Mononuclear cell (primary cell): ENCODE measurements at regions not wholly inside any gene's neighbourhood (a gene's known extent, or its start where the extent isn't known, plus 50 kb on each side); places are given as distances from the start of the nearest gene placed in this dataset.
"Not testable (repeated sequence)": the region's sequence is repeated elsewhere in the genome, so short reads cannot be mapped to it uniquely, and the experiment has no call there.

Experiments used
- H3K27me3 ChIP-seq: 2 replicates; pipeline ENCODE4 v1.6.0; 2011; ENCODE audit warnings: low read length, control low read depth; ENCODE audit not compliant: insufficient read depth
- H3K4me1 ChIP-seq: 2 replicates; pipeline ENCODE4 v1.5.1; 2011; ENCODE audit warnings: mild to moderate bottlenecking, low read length, control low read depth; ENCODE audit not compliant: insufficient read depth
- H3K4me3 ChIP-seq: 2 replicates; pipeline ENCODE4 v1.5.1; 2011; ENCODE audit warnings: mild to moderate bottlenecking, low read length, moderate library complexity
- H3K9me3 ChIP-seq: 2 replicates; pipeline ENCODE4 v1.5.1; 2011; ENCODE audit warnings: low read depth, mild to moderate bottlenecking, control low read depth, low read length

DNA sequence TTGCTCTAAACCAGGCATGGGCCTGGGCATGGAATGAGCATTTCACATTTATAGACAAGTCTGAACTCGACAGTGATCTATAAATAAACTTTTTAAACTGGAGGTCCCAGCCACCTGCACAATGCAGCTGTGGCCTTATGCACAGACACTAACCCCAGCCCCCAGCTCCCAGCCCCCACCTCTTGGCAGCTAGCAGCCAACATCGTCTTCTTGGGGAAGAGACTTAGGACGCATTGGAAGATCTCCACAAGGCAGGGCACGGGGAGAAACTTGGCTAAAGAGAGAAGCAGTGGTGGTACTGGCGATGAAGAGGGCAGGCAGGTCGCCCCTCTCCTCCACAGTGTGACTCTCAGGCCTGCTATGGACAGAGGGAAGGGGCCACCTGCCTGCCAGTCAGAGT is 213.2 kb downstream of the ANAPC1 start:
- no peak overlapping the region for H3K4me3 ChIP-seq
- H3K27me3 ChIP-seq: no peaks in the 10 kb centered on the region
- H3K9me3 ChIP-seq: no peaks in the 10 kb centered on the region
- peaks cover 36% of the 10 kb centered on the region for H3K4me1 ChIP-seq

DNA sequence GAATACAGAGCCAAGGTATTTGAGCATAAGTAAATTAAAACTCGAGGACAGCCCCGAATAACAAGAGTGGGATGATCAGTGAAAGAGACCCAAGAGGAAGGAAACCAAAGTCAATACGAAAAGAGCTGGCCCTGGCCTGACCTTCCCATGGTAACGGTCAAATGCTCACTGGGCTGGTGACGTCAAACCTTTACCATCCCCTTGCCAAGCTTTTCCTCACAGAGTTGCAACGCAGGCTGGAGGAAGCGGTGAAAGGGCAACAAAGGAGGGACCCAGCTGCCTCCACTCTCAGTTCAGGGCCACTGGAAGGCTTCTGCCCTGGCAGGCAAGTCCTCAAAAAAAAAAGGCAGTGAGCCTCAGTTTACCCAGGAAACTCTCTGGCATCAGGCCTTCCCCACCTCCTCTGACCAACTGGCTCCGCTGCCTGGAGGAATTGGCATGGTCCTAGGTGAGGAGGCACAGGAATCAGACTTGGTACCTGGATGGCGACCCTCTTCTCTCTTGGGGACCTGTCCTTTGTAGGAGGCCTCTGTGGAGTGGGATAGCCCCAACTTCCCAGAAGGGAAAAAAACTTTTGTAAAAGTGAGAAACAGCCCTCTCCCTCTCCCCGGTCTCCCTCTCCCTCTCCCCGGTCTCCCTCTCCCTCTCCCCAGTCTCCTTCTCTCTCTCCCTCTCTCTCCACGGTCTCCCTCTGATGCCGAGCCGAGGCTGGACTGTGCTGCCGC is 212.4 kb downstream of the ANAPC1 start:
- Histone ChIP-seq H3K9me3 (no peaks in the 10 kb centered on the region), H3K27me3 (no peaks in the 10 kb centered on the region), H3K4me1 (peaks cover 40% of the 10 kb centered on the region), H3K4me3 (no peak overlapping the region)

DNA sequence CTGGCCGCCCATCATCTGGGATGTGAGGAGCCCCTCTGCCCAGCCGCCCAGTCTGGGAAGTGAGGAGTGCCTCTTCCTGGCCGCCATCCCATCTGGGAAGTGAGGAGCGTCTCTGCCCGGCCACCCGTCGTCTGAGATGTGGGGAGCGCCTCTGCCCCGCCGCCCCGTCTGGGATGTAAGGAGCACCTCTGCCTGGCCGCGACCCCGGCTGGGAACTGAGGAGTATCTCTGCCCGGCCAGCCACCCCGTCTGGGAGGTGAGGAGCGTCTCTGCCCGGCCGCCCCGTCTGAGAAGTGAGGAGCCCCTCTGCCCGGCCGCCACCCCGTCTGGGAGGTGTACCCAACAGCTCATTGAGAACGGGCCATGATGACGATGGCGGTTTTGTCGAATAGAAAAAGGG is 211.4 kb downstream of the ANAPC1 start:
- H3K4me1 ChIP-seq: peaks cover 44% of the 10 kb centered on the region
- H3K9me3 ChIP-seq, H3K27me3 ChIP-seq, H3K4me3 ChIP-seq: not testable (repeated sequence)

DNA sequence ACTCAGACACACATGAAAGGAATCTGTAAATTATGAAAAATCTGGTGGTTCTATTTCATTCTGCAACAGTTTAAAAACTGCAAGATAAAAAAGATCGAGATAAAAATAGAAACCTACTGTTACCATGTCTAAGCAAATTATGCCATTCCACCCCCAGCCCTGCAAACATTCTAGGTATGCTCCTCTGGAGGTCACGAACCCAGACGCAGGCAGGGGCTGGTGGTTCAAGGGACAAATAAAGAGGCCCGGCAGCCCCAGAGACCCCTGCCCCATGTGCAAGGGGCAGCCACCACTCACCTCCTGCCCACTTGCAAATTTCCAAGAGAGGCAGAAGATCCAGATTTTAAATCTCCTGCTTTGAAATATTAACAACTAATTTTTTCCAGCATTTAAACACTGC is 210.5 kb downstream of the ANAPC1 start:
- peaks cover 52% of the 10 kb centered on the region for H3K4me1 ChIP-seq
- H3K9me3 ChIP-seq: no peaks in the 10 kb centered on the region
- no peak overlapping the region for H3K4me3 ChIP-seq
- H3K27me3 ChIP-seq: no peaks in the 10 kb centered on the region

DNA sequence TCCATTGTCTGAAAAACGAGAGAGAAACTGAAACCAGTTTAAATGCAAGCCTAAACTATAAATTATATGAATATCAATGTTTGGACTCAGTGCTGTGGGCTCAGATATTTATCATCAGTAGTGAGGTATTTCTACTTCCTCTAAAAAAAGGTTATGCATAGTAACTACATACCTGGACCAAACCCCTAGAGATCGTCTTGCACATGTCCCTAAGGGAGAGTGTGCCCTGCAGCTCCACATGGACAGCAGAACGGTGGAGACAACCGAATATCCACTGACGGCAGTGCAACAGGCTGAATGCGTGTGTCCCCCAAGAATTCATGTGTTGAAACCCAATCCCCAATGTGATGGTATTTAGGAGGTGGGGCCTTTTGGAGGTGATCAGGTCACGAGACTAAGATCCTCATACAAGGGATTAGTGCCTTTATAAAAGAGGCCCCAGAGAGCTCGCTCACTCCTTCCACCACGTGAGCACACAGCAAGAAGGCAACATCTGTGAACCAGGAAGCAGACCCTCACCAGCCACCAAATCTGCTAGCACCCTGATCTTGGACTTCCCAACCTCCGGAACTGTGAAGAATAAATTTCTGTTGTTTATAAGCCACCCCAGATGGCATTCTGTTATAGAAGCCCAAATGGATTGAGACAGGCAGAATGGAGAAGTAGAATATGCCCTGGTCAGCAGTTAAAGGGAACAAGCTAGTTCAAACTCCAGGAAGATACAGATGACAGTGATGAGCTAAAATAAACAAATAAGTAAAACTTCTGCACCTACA is 208.4 kb downstream of the ANAPC1 start:
- Histone ChIP-seq H3K4me1 (peaks cover 57% of the 10 kb centered on the region), H3K4me3 (no peak overlapping the region), H3K9me3 (no peaks in the 10 kb centered on the region), H3K27me3 (no peaks in the 10 kb centered on the region)

DNA sequence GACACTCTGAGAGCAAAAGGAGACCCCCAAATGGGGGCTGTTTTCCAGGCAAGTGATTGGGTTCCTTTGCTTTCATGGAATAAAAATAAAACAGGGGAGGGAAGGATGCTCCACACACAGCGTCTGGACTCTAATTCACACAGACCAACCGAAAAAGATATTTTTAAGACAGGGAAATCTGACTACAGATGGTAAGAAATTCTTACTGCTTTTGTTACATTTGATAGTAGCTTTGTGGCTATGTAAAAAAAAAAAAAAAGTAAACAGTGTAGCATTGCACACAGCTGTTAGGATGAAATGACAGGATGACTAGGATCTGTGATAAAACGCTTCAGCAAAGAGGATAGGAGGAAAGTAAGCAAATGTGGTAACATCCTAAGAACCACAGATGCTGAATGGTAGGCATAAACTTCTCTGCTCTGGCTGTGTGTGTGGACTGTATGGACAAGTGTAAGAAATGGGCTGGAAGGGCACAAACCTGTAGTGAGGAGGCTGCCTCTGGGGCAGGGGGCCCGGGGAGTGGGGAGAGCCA is 207.6 kb downstream of the ANAPC1 start:
- peaks cover 50% of the 10 kb centered on the region for H3K4me1 ChIP-seq
- H3K4me3 ChIP-seq: no peak overlapping the region
- H3K9me3 ChIP-seq: no peaks in the 10 kb centered on the region
- no peaks in the 10 kb centered on the region for H3K27me3 ChIP-seq

DNA sequence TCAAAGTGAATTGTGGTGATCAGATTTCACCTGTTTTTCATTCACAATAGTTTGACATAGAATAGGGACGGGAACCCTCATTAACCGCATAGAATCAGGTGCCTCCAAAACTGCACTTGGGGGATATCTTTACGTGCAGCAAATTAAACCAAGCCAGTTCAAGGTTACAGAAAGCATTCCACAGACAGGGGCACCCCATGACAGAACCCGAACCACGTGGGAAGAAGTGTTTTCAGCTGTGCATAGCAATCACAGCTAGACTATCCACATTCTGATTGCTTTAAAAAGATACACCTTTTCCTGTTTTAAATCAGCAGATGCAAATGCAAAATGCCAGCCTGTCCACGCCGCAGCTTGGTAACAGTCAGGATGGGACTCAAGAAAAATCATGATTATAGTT is 205.8 kb downstream of the ANAPC1 start:
- no peak overlapping the region for H3K4me3 ChIP-seq
- peaks cover 44% of the 10 kb centered on the region for H3K4me1 ChIP-seq
- H3K9me3 ChIP-seq: no peaks in the 10 kb centered on the region
- no peaks in the 10 kb centered on the region for H3K27me3 ChIP-seq

DNA sequence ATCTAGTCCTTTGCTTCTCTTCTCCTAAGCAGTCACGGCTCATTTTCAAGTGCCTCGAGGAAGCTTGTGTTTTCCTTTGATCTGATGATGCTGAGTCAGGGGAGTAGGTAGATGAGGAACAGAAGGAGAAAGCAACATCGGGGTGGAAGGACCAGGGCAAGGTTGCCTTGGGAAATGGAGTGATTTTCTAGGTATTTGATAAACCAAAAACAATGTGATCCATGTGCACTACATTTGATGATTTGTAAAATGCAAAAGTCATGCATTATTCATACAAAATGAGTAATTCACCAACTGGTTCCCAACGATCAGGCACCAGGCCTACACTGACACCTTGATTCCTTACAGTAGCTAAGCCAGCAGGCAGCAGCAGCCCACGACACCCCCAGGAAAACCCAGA is 205.3 kb downstream of the ANAPC1 start:
- Histone ChIP-seq H3K27me3 (no peaks in the 10 kb centered on the region), H3K4me3 (no peak overlapping the region), H3K4me1 (peaks cover 44% of the 10 kb centered on the region), H3K9me3 (no peaks in the 10 kb centered on the region)

DNA sequence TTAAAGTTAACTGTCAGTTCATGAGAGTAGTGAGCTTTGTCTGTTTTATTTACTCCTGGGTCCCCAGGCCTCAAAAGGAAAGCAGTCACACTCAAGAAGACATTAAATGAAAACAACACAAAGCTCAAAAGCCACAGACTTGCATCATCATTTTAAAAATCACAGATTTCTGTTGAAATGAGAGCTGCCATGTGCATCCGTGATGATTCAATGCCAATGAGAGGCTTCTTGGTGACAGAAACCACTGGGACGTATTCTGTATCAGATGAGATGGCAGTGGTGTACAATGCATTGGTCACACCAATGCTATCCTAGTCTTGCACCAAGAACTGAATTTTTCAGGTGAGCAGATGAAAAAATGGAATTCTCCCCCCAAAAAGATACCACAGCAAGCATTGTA is 204.8 kb downstream of the ANAPC1 start:
- H3K27me3 ChIP-seq: no peaks in the 10 kb centered on the region
- H3K4me1 ChIP-seq: peaks cover 44% of the 10 kb centered on the region
- H3K4me3 ChIP-seq: no peak overlapping the region
- H3K9me3 ChIP-seq: no peaks in the 10 kb centered on the region

DNA sequence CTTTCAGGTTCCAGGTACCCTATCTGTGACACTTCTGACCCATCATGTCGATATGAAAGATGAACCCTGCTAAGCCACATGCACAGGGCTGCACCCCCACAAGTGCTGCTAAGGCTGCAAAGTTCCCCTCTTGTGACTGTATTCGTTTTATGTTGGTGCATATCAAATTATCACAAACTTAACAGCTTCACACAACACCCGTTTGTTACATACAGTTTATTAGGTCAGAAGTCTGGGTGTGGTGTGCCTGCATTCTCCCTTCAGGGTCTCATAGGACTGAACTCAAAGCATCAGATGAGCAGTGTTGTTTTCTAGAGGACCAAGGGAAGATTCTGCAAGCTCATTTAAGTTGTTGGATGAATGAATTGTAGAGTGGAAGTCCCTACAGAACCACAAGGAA is 199.4 kb downstream of the ANAPC1 start:
- Histone ChIP-seq H3K27me3 (no peaks in the 10 kb centered on the region), H3K9me3 (no peaks in the 10 kb centered on the region)

DNA sequence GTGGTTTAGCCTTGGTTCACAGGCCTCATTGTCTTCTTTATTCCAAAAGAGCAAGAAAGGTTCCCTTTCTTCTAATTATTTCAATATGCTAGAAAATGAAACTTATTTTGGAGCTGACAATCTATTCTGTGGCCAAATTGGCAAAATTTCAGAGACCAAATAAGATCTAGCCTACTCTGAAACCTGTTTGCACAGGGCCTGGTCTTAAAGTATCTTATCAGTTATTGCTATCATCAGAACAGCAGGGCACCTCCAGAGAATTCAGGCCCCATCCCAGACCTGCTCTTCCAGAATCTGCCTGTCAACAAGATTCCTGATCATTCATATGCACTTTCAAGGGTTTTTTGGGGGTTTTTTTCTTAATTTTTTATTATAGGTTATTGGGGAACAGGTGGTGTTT is 198.7 kb downstream of the ANAPC1 start:
- Histone ChIP-seq H3K4me3 (no peak overlapping the region), H3K9me3 (no peaks in the 10 kb centered on the region), H3K4me1 (no peaks in the 10 kb centered on the region), H3K27me3 (no peaks in the 10 kb centered on the region)

More for the DNA sequence above, 199.4 kb downstream of the ANAPC1 start:
- H3K4me3 ChIP-seq: no peak overlapping the region
- H3K4me1 ChIP-seq: peaks cover 5% of the 10 kb centered on the region

DNA sequence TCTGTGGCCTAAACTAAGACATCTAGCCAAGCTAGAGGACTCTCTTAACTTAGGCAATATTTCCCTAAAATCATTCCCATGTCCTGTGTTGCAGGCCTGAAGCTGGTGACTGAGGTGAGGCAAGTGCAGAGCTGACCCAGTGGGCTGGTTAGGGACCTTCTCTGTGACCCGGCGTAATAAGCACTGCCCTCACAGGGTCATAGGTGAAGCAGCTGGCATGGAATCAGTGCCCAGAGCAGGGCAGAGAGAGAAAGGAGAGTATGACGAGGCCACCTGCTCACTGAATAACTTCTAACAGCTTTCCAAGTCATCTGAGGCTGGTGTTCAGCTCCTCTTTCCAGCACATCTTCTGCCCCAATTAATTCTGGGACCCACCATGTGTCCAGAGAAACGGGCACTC is 197.0 kb downstream of the ANAPC1 start:
- Histone ChIP-seq H3K4me3 (no peak overlapping the region), H3K27me3 (no peaks in the 10 kb centered on the region), H3K4me1 (no peaks in the 10 kb centered on the region), H3K9me3 (no peaks in the 10 kb centered on the region)

DNA sequence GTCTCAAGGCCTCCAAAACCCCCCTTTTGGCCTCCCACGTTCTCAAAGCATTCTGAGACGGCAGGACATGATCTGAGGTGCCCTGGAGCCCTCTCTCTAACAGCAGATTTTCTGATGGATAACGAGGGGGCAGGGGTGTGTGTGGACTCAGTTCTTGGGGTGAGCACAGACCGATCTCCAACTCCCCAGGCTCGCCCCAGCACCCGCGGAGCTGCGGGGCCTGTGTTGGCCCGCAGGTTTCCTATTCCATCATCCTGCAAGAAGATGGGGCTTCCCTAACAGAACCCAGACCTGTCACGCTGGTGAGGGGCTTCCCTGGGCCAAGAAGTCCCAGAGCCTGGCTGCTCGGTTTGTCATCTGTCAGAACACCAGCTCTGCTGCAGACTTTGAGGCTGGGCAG is 196.1 kb downstream of the ANAPC1 start:
- Histone ChIP-seq H3K9me3 (no peaks in the 10 kb centered on the region), H3K4me3 (no peak overlapping the region), H3K27me3 (no peaks in the 10 kb centered on the region), H3K4me1 (no peaks in the 10 kb centered on the region)

DNA sequence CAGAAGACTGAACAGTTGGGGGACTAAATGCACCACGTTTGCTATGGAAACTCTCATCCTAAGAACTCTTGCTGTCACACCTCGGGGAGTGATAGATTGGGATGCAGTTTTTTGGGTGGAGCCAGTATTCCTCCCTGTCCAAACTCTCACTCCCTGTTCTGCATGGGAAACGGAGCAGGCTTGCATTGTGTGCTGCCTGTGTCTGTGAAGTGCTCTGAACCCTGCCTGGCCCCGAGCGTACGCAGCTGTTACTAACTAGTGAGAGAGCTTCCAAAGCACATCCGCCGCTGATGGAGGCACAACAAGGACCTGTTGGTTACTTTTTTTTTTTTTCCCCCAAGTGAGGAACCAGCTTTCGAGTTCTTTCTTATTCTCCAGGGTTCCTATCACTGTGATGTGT is 195.5 kb downstream of the ANAPC1 start:
- H3K4me1 ChIP-seq: no peaks in the 10 kb centered on the region
- H3K27me3 ChIP-seq: no peaks in the 10 kb centered on the region
- no peaks in the 10 kb centered on the region for H3K9me3 ChIP-seq
- H3K4me3 ChIP-seq: no peak overlapping the region

DNA sequence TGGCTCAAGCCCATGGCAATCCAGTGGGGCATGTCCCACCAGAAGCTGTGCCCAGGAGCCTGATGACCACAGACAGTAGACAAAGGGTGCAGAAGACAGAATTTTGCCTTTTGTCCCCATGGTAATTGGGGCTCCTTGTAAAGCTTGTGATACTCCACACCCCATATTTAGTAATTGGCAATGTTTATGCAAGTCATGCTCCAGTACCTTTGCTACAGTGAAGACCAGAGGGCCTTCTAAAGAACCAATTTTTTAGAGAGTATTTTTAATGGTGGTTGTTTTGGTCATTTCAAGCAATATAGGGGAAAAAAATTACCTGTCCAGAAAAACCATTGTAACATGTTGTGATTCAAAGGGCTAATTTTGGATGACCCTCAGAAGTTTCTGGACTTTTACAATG is 194.8 kb downstream of the ANAPC1 start:
- H3K9me3 ChIP-seq: no peaks in the 10 kb centered on the region
- H3K4me3 ChIP-seq: no peak overlapping the region
- H3K27me3 ChIP-seq: no peaks in the 10 kb centered on the region
- no peaks in the 10 kb centered on the region for H3K4me1 ChIP-seq

DNA sequence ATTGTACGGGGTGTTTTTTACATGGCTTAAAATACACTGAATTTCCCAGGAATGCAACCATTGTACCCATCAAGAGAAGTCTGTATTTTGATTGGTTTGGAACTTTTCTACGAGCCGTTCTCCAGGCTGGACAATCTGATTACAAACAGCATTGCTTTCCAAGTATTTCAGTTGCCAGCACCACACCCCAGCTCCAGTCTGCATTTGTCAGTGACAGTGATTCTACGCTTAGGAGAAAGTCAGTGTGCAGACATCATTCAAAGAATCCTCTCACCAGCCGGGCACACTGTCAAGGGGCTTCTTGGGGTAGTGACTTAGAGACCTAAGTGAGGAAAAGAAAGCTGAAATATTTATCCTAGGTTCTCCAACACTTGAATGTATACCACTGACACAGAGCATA is 194.1 kb downstream of the ANAPC1 start:
- H3K4me1 ChIP-seq: no peaks in the 10 kb centered on the region
- H3K4me3 ChIP-seq: no peak overlapping the region
- H3K9me3 ChIP-seq: no peaks in the 10 kb centered on the region
- no peaks in the 10 kb centered on the region for H3K27me3 ChIP-seq
